Peyer's patch (tissue), 4 donors: ENCODE measurements at regions not wholly inside any gene's neighbourhood (a gene's known extent, or its start where the extent isn't known, plus 50 kb on each side); places are given as distances from the start of the nearest gene placed in this dataset.

Experiments used
- POLR2A ChIP-seq, 2 donors: fragments of 450-650 bp; IDR thresholded peaks; one replicate each; pipeline ENCODE4 v1.5.1; 2017; ENCODE audit warnings: antibody characterized with exemption in 2 of 2, mild to moderate bottlenecking in 2 of 2, moderate library complexity in 2 of 2
- TF ChIP-seq, protein P1 (sequence below), 6 experiments: fragments of 450-650 bp in 4 of 6; fragments of 200-600 bp in 2 of 6; sonication (generic) in 1 of 6; IDR thresholded peaks; one replicate each; pipeline ENCODE4 v1.5.1; 2017 to 2019; ENCODE audit warnings: antibody characterized with exemption in 6 of 6, mild to moderate bottlenecking in 3 of 6, moderate library complexity in 1 of 6

DNA sequence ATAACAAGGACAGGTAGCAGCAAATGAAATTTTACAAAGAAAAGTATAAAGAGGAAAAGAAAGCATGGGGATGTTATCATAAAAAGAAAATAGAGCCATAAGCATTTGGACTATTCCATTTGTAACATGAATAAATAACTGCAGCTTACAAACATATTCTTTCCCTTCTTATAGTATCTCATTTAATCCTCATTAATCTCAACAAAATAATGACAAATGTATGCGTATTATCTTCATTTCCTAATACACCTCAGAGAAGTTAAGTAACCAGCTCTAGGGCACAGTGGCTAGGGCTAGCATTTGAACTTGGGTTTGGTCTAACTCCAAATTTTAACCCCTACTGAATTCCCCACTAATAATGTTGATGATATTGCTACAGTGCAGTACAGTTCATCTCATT lies 175.5 kb upstream of the POU5F2 start:
- TF ChIP-seq, protein P1, sequence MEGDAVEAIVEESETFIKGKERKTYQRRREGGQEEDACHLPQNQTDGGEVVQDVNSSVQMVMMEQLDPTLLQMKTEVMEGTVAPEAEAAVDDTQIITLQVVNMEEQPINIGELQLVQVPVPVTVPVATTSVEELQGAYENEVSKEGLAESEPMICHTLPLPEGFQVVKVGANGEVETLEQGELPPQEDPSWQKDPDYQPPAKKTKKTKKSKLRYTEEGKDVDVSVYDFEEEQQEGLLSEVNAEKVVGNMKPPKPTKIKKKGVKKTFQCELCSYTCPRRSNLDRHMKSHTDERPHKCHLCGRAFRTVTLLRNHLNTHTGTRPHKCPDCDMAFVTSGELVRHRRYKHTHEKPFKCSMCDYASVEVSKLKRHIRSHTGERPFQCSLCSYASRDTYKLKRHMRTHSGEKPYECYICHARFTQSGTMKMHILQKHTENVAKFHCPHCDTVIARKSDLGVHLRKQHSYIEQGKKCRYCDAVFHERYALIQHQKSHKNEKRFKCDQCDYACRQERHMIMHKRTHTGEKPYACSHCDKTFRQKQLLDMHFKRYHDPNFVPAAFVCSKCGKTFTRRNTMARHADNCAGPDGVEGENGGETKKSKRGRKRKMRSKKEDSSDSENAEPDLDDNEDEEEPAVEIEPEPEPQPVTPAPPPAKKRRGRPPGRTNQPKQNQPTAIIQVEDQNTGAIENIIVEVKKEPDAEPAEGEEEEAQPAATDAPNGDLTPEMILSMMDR (IDR thresholded peaks at IDR 0.05) = no peak
- TF ChIP-seq POLR2A (IDR thresholded peaks at IDR 0.05) = no peak
